ENCODE measurements at regions not wholly inside any gene's neighbourhood (a gene's known extent, or its start where the extent isn't known, plus 50 kb on each side); places are given as distances from the start of the nearest gene placed in this dataset.

GRCh38 chr22:49179886-49180682 lies 647.6 kb downstream of the BRD1 start:
- Histone ChIP-seq H3K27me3 (ENCODE audit: control insufficient read depth in 1 of 2, insufficient read depth in 2 of 2, low read length in 2 of 2) (peaks cover 0 to 13% of the 10 kb centered on the region in 2 donors), H3K9me3 (ENCODE audit: low read length) (no peaks in the 10 kb centered on the region), H3K36me3 (ENCODE audit: insufficient read depth, low read length) (no peaks in the 10 kb centered on the region), H3K4me1 (ENCODE audit: insufficient read depth, low read length) (no peaks in the 10 kb centered on the region), H3K4me3 (ENCODE audit: low read depth in 1 of 2, low read length in 2 of 2) (no peak overlapping the region), H3K9ac (ENCODE audit: low read length) (no peak overlapping the region), H3K27ac (ENCODE audit: low read depth, low read length) (no peak overlapping the region)

- H3K9me3 ChIP-seq (ENCODE audit: low read length): no peaks in the 10 kb centered on the region
- H3K27me3 ChIP-seq (ENCODE audit: control insufficient read depth in 1 of 2, insufficient read depth in 2 of 2, low read length in 2 of 2): peaks cover 0 to 10% of the 10 kb centered on the region in 2 donors
- H3K4me1 ChIP-seq (ENCODE audit: insufficient read depth, low read length): no peaks in the 10 kb centered on the region
- no peak overlapping the region for H3K4me3 ChIP-seq (ENCODE audit: low read depth in 1 of 2, low read length in 2 of 2)
- no peak overlapping the region for H3K27ac ChIP-seq (ENCODE audit: low read depth, low read length)
- H3K9ac ChIP-seq (ENCODE audit: low read length): no peak overlapping the region
- H3K36me3 ChIP-seq (ENCODE audit: insufficient read depth, low read length): no peaks in the 10 kb centered on the region
Observed at GRCh38 chr22:49179175-49179574, 648.5 kb downstream of the BRD1 start.

DNA sequence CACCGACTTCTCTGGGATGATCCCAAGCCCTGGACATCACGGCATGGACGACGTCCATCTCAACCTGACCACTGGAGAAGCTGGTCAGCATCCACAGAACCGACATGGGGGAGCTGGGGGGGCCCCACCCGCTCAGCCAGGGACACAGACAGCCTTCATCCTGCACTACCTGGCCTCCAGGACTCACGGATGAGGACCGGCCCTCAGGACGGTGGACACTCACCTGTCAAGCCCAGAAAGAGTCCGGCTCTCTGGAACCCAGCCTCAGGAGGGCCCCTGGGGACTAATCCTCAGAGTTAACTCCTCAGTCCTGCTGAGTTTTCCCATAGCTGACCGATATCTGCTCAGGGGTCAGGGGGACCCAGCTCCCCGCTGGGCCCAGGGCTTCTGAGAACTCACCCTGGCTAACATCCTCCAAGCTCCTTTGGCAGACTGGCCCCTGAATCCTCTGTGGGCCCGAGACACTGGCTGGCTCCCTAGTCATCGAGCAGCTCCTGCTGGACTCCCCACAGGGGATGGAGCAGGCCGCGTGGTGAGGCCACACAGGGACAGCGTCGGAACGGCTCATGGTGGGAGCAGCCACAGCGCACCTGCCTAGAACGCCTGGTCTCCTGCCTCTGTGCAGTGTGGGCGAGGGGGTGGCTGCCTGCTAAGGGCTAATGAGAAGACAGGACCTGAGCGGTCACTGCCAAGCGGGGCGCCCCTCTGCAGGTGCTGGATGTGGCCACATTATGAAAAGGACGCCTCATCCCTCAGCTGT lies 649.2 kb downstream of the BRD1 start:
- H3K36me3 ChIP-seq (ENCODE audit: insufficient read depth, low read length): no peaks in the 10 kb centered on the region
- no peaks in the 10 kb centered on the region for H3K4me1 ChIP-seq (ENCODE audit: insufficient read depth, low read length)
- H3K27me3 ChIP-seq (ENCODE audit: control insufficient read depth in 1 of 2, insufficient read depth in 2 of 2, low read length in 2 of 2): peaks cover 0 to 7% of the 10 kb centered on the region in 2 donors
- H3K9me3 ChIP-seq (ENCODE audit: low read length): no peaks in the 10 kb centered on the region
- no peak overlapping the region for H3K9ac ChIP-seq (ENCODE audit: low read length)
- no peak overlapping the region for H3K27ac ChIP-seq (ENCODE audit: low read depth, low read length)
- no peak overlapping the region for H3K4me3 ChIP-seq (ENCODE audit: low read depth in 1 of 2, low read length in 2 of 2)

DNA sequence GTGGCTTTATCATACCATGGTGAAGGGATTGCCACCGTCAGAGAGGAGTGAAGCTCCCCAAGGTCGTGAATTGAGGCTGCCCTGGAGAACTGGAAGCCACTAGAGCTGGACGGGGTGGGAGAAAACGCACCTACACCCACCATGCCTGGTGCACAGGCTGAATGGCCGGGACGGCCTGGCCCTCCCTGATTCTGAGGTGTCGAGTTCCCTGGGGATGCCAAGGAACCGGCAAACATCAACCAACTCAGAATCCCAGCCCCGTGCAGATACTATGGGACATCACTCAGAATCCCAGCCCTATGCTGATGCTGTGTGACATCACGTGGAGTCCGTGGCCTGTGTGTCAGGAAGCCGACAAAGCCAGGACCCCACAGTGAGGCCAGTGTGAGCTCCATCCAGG lies 650.0 kb downstream of the BRD1 start:
- H3K27me3 ChIP-seq (ENCODE audit: control insufficient read depth in 1 of 2, insufficient read depth in 2 of 2, low read length in 2 of 2): peaks cover 0 to 5% of the 10 kb centered on the region in 2 donors
- H3K4me3 ChIP-seq (ENCODE audit: low read depth in 1 of 2, low read length in 2 of 2): no peak overlapping the region
- H3K4me1 ChIP-seq (ENCODE audit: insufficient read depth, low read length): no peaks in the 10 kb centered on the region
- H3K27ac ChIP-seq (ENCODE audit: low read depth, low read length): no peak overlapping the region
- no peaks in the 10 kb centered on the region for H3K36me3 ChIP-seq (ENCODE audit: insufficient read depth, low read length)
- no peaks in the 10 kb centered on the region for H3K9me3 ChIP-seq (ENCODE audit: low read length)
- no peak overlapping the region for H3K9ac ChIP-seq (ENCODE audit: low read length)

DNA sequence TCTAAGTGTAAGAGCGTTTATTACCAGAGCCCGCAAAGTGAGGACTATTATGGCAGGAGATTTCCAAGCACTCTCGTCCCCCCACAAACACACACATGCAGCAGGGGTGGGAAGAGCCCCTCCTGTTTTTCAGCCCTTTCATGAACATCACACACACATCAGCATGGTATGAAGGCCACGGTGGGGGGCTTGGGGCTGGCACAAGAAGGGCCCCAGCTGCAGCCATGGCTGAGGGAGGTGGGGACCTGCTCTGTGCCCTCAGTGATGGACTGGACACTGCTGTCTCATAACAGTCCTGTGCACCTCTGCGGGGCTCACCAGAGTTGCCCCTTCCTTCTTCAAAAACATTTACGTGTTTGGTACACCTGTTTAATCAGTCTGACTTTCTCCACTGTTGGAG lies 650.7 kb downstream of the BRD1 start:
- no peaks in the 10 kb centered on the region for H3K9me3 ChIP-seq (ENCODE audit: low read length)
- no peaks in the 10 kb centered on the region for H3K4me1 ChIP-seq (ENCODE audit: insufficient read depth, low read length)
- H3K36me3 ChIP-seq (ENCODE audit: insufficient read depth, low read length): no peaks in the 10 kb centered on the region
- no peak overlapping the region for H3K4me3 ChIP-seq (ENCODE audit: low read depth in 1 of 2, low read length in 2 of 2)
- no peak overlapping the region for H3K9ac ChIP-seq (ENCODE audit: low read length)
- H3K27ac ChIP-seq (ENCODE audit: low read depth, low read length): no peak overlapping the region
- no peaks in the 10 kb centered on the region for H3K27me3 ChIP-seq (ENCODE audit: control insufficient read depth in 1 of 2, insufficient read depth in 2 of 2, low read length in 2 of 2)

- Histone ChIP-seq H3K4me1 (ENCODE audit: insufficient read depth, low read length) (no peaks in the 10 kb centered on the region), H3K27ac (ENCODE audit: low read depth, low read length) (no peak overlapping the region), H3K9me3 (ENCODE audit: low read length) (no peaks in the 10 kb centered on the region), H3K27me3 (ENCODE audit: control insufficient read depth in 1 of 2, insufficient read depth in 2 of 2, low read length in 2 of 2) (no peaks in the 10 kb centered on the region), H3K36me3 (ENCODE audit: insufficient read depth, low read length) (no peaks in the 10 kb centered on the region), H3K9ac (ENCODE audit: low read length) (no peak overlapping the region), H3K4me3 (ENCODE audit: low read depth in 1 of 2, low read length in 2 of 2) (no peak overlapping the region)
Observed at GRCh38 chr22:49170053-49170452, 657.6 kb downstream of the BRD1 start.

- Histone ChIP-seq H3K4me1 (ENCODE audit: insufficient read depth, low read length) (no peaks in the 10 kb centered on the region), H3K9ac (ENCODE audit: low read length) (no peak overlapping the region), H3K4me3 (ENCODE audit: low read depth in 1 of 2, low read length in 2 of 2) (no peak overlapping the region), H3K27me3 (ENCODE audit: control insufficient read depth in 1 of 2, insufficient read depth in 2 of 2, low read length in 2 of 2) (peaks cover 0 to 1% of the 10 kb centered on the region in 2 donors), H3K9me3 (ENCODE audit: low read length) (no peaks in the 10 kb centered on the region), H3K36me3 (ENCODE audit: insufficient read depth, low read length) (no peaks in the 10 kb centered on the region), H3K27ac (ENCODE audit: low read depth, low read length) (no peak overlapping the region)
Observed at GRCh38 chr22:49169074-49169744, 658.5 kb downstream of the BRD1 start.

- H3K9me3 ChIP-seq (ENCODE audit: low read length): no peaks in the 10 kb centered on the region
- H3K4me1 ChIP-seq (ENCODE audit: insufficient read depth, low read length): no peaks in the 10 kb centered on the region
- no peak overlapping the region for H3K9ac ChIP-seq (ENCODE audit: low read length)
- no peak overlapping the region for H3K4me3 ChIP-seq (ENCODE audit: low read depth in 1 of 2, low read length in 2 of 2)
- H3K27me3 ChIP-seq (ENCODE audit: control insufficient read depth in 1 of 2, insufficient read depth in 2 of 2, low read length in 2 of 2): peaks cover 0 to 8% of the 10 kb centered on the region in 2 donors
- no peak overlapping the region for H3K27ac ChIP-seq (ENCODE audit: low read depth, low read length)
- H3K36me3 ChIP-seq (ENCODE audit: insufficient read depth, low read length): no peaks in the 10 kb centered on the region
Observed at GRCh38 chr22:49168219-49168813, 659.4 kb downstream of the BRD1 start.

- H3K9ac ChIP-seq (ENCODE audit: low read length): no peak overlapping the region
- H3K36me3 ChIP-seq (ENCODE audit: insufficient read depth, low read length): no peaks in the 10 kb centered on the region
- no peak overlapping the region for H3K27ac ChIP-seq (ENCODE audit: low read depth, low read length)
- no peaks in the 10 kb centered on the region for H3K4me1 ChIP-seq (ENCODE audit: insufficient read depth, low read length)
- no peaks in the 10 kb centered on the region for H3K9me3 ChIP-seq (ENCODE audit: low read length)
- peaks cover 0 to 8% of the 10 kb centered on the region in 2 donors for H3K27me3 ChIP-seq (ENCODE audit: control insufficient read depth in 1 of 2, insufficient read depth in 2 of 2, low read length in 2 of 2)
- no peak overlapping the region for H3K4me3 ChIP-seq (ENCODE audit: low read depth in 1 of 2, low read length in 2 of 2)
Observed at GRCh38 chr22:49166746-49167145, 660.9 kb downstream of the BRD1 start.

GRCh38 chr22:49166211-49166610 lies 661.5 kb downstream of the BRD1 start:
- H3K4me3 ChIP-seq (ENCODE audit: low read depth in 1 of 2, low read length in 2 of 2): no peak overlapping the region
- H3K36me3 ChIP-seq (ENCODE audit: insufficient read depth, low read length): no peaks in the 10 kb centered on the region

GRCh38 chr22:49164773-49165320 lies 662.8 kb downstream of the BRD1 start:
- H3K4me1 ChIP-seq (ENCODE audit: insufficient read depth, low read length): no peaks in the 10 kb centered on the region
- no peak overlapping the region for H3K27ac ChIP-seq (ENCODE audit: low read depth, low read length)
- H3K27me3 ChIP-seq (ENCODE audit: control insufficient read depth in 1 of 2, insufficient read depth in 2 of 2, low read length in 2 of 2): peaks cover 0 to 23% of the 10 kb centered on the region in 2 donors
- no peak overlapping the region for H3K4me3 ChIP-seq (ENCODE audit: low read depth in 1 of 2, low read length in 2 of 2)
- H3K36me3 ChIP-seq (ENCODE audit: insufficient read depth, low read length): no peaks in the 10 kb centered on the region
- no peaks in the 10 kb centered on the region for H3K9me3 ChIP-seq (ENCODE audit: low read length)
- no peak overlapping the region for H3K9ac ChIP-seq (ENCODE audit: low read length)

More at GRCh38 chr22:49166211-49166610, 661.5 kb downstream of the BRD1 start:
- Histone ChIP-seq H3K9ac (ENCODE audit: low read length) (no peak overlapping the region), H3K4me1 (ENCODE audit: insufficient read depth, low read length) (no peaks in the 10 kb centered on the region), H3K9me3 (ENCODE audit: low read length) (no peaks in the 10 kb centered on the region), H3K27ac (ENCODE audit: low read depth, low read length) (no peak overlapping the region), H3K27me3 (ENCODE audit: control insufficient read depth in 1 of 2, insufficient read depth in 2 of 2, low read length in 2 of 2) (peaks cover 0 to 11% of the 10 kb centered on the region in 2 donors)
